ENCODE measurements at regions not wholly inside any gene's neighbourhood (a gene's known extent, or its start where the extent isn't known, plus 50 kb on each side); places are given as distances from the start of the nearest gene placed in this dataset.

- no peak for TF ChIP-seq CTCF (IDR thresholded peaks at IDR 0.05; ENCODE audit: control extremely low read depth, extremely low read depth, low read depth, missing control alignments)
- no peak for DNase-seq (ENCODE audit: extremely low spot score)
- CTCF ChIA-PET, result no interaction called here
- POLR2A ChIA-PET, result no interaction called here
Measured at GRCh38 chr7:156166692-156167416, 354.6 kb upstream of the SHH start.

GRCh38 chr7:156163747-156164146 is 351.5 kb upstream of the SHH start:
- ChIA-PET CTCF (no interaction called here), POLR2A (no interaction called here)
- no peak for TF ChIP-seq CTCF (IDR thresholded peaks at IDR 0.05; ENCODE audit: control extremely low read depth, extremely low read depth, low read depth, missing control alignments)
- DNase-seq (ENCODE audit: extremely low spot score), result no peak

- no peak for TF ChIP-seq CTCF (IDR thresholded peaks at IDR 0.05; ENCODE audit: control extremely low read depth, extremely low read depth, low read depth, missing control alignments)
- ChIA-PET CTCF (no interaction called here), POLR2A (no interaction called here)
- DNase-seq (ENCODE audit: extremely low spot score), result no peak
Measured at GRCh38 chr7:156162451-156162850, 350.2 kb upstream of the SHH start.

GRCh38 chr7:156160811-156161210 is 348.5 kb upstream of the SHH start:
- DNase-seq (ENCODE audit: extremely low spot score), result no peak
- CTCF ChIA-PET, result no interaction called here
- no peak for TF ChIP-seq CTCF (IDR thresholded peaks at IDR 0.05; ENCODE audit: control extremely low read depth, extremely low read depth, low read depth, missing control alignments)
- POLR2A ChIA-PET, result no interaction called here

GRCh38 chr7:156158693-156159092 is 346.4 kb upstream of the SHH start:
- no peak for TF ChIP-seq CTCF (IDR thresholded peaks at IDR 0.05; ENCODE audit: control extremely low read depth, extremely low read depth, low read depth, missing control alignments)
- no peak for DNase-seq (ENCODE audit: extremely low spot score)
- ChIA-PET POLR2A (no interaction called here), CTCF (no interaction called here)

GRCh38 chr7:156158213-156158612 is 345.9 kb upstream of the SHH start:
- DNase-seq (ENCODE audit: extremely low spot score), result no peak
- CTCF ChIA-PET, result no interaction called here
- POLR2A ChIA-PET, result no interaction called here
- no peak for TF ChIP-seq CTCF (IDR thresholded peaks at IDR 0.05; ENCODE audit: control extremely low read depth, extremely low read depth, low read depth, missing control alignments)
